ENCODE measurements at regions not wholly inside any gene's neighbourhood (a gene's known extent, or its start where the extent isn't known, plus 50 kb on each side); places are given as distances from the start of the nearest gene placed in this dataset.

- no peaks in the 10 kb centered on the region for H3K9me3 ChIP-seq (ENCODE audit: control insufficient read depth in 2 of 2, insufficient read depth in 1 of 2, low read length in 1 of 2)
- no peaks in the 10 kb centered on the region for H3K4me1 ChIP-seq (ENCODE audit: control insufficient read depth in 2 of 2, insufficient read depth in 2 of 2, low read length in 2 of 2)
- no peak for DNase-seq (ENCODE audit: low read depth in 6 of 9, low spot score in 9 of 9)
- no peak overlapping the region for H3K4me3 ChIP-seq (ENCODE audit: low read length in 2 of 2)
- no peak overlapping the region for H3K27ac ChIP-seq (ENCODE audit: low read depth in 1 of 2, low read length in 1 of 2)
- no peaks in the 10 kb centered on the region for H3K27me3 ChIP-seq (ENCODE audit: control insufficient read depth in 2 of 2, insufficient read depth in 1 of 2, low read length in 1 of 2)
- 86% methylated on average over 6 of the region's 6 CpGs for WGBS
- H3K36me3 ChIP-seq (ENCODE audit: control insufficient read depth in 2 of 2, insufficient read depth in 2 of 2, low read length in 1 of 2): no peaks in the 10 kb centered on the region
Observed at GRCh38 chr12:105704787-105705186, 374.3 kb downstream of the C12orf75 start.

- Histone ChIP-seq H3K27me3 (ENCODE audit: control insufficient read depth in 2 of 2, insufficient read depth in 1 of 2, low read length in 1 of 2) (no peaks in the 10 kb centered on the region), H3K36me3 (ENCODE audit: control insufficient read depth in 2 of 2, insufficient read depth in 2 of 2, low read length in 1 of 2) (no peaks in the 10 kb centered on the region), H3K4me1 (ENCODE audit: control insufficient read depth in 2 of 2, insufficient read depth in 2 of 2, low read length in 2 of 2) (no peaks in the 10 kb centered on the region), H3K4me3 (ENCODE audit: low read length in 2 of 2) (no peak overlapping the region), H3K9me3 (ENCODE audit: control insufficient read depth in 2 of 2, insufficient read depth in 1 of 2, low read length in 1 of 2) (no peaks in the 10 kb centered on the region), H3K27ac (ENCODE audit: low read depth in 1 of 2, low read length in 1 of 2) (no peak overlapping the region)
- DNase-seq (ENCODE audit: low read depth in 6 of 9, low spot score in 9 of 9): no peak
- WGBS: 89% methylated on average over 8 of the region's 8 CpGs
Observed at GRCh38 chr12:105705235-105705634, 374.7 kb downstream of the C12orf75 start.

DNA sequence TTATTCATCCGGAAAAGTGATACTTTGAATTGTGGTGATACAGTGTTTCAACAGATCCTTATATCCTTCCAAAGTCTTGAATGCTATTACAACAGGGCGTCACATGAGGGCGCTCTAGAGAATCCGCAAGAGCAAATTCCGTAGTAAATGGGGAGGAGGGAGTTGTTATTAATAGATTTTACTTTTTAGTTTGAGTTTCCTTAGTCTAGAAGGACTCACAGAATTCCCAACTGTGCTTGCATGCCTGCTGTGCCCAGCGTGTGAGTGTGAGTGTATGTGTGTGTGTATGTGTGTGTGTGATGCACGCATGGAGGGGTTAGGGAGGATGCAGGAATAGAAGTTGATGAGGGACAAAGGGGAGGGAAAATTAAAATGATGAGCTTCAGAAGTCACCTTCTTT is 375.3 kb downstream of the C12orf75 start:
- Histone ChIP-seq H3K27me3 (ENCODE audit: control insufficient read depth in 2 of 2, insufficient read depth in 1 of 2, low read length in 1 of 2) (no peaks in the 10 kb centered on the region), H3K36me3 (ENCODE audit: control insufficient read depth in 2 of 2, insufficient read depth in 2 of 2, low read length in 1 of 2) (no peaks in the 10 kb centered on the region), H3K4me3 (ENCODE audit: low read length in 2 of 2) (no peak overlapping the region), H3K4me1 (ENCODE audit: control insufficient read depth in 2 of 2, insufficient read depth in 2 of 2, low read length in 2 of 2) (no peaks in the 10 kb centered on the region), H3K27ac (ENCODE audit: low read depth in 1 of 2, low read length in 1 of 2) (no peak overlapping the region), H3K9me3 (ENCODE audit: control insufficient read depth in 2 of 2, insufficient read depth in 1 of 2, low read length in 1 of 2) (no peaks in the 10 kb centered on the region)
- DNase-seq (ENCODE audit: low read depth in 6 of 9, low spot score in 9 of 9): peak in 3 of 9 donors; percentile 18 to 23 (median 21)
- 34% methylated on average over 7 of the region's 7 CpGs for WGBS

GRCh38 chr12:105706321-105706972 is 376.0 kb downstream of the C12orf75 start:
- no peaks in the 10 kb centered on the region for H3K27me3 ChIP-seq (ENCODE audit: control insufficient read depth in 2 of 2, insufficient read depth in 1 of 2, low read length in 1 of 2)
- H3K4me3 ChIP-seq (ENCODE audit: low read length in 2 of 2): no peak overlapping the region
- no peak for DNase-seq (ENCODE audit: low read depth in 6 of 9, low spot score in 9 of 9)
- H3K4me1 ChIP-seq (ENCODE audit: control insufficient read depth in 2 of 2, insufficient read depth in 2 of 2, low read length in 2 of 2): no peaks in the 10 kb centered on the region
- 95% methylated on average over 8 of the region's 8 CpGs for WGBS
- H3K9me3 ChIP-seq (ENCODE audit: control insufficient read depth in 2 of 2, insufficient read depth in 1 of 2, low read length in 1 of 2): no peaks in the 10 kb centered on the region
- no peak overlapping the region for H3K27ac ChIP-seq (ENCODE audit: low read depth in 1 of 2, low read length in 1 of 2)
- no peaks in the 10 kb centered on the region for H3K36me3 ChIP-seq (ENCODE audit: control insufficient read depth in 2 of 2, insufficient read depth in 2 of 2, low read length in 1 of 2)

DNA sequence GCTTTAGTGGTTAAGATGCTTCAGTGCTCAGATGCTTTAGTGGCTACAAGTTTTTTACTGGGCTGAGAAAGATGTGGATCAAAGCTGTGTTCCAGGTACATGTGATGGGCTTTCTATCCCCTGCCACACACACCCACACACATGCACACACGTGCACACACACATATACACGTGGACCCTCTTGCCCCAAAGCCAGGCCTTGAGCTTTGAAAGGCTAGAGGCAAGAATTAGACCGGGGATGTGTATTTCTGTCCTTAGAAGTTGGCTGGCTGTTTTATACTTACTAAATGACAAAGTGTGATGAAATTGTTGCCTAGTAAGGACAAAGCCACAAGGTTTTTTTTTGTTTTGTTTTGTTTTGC is 376.5 kb downstream of the C12orf75 start:
- WGBS: 91% methylated on average over 3 of the region's 3 CpGs
- Histone ChIP-seq H3K4me3 (ENCODE audit: low read length in 2 of 2) (no peak overlapping the region), H3K27me3 (ENCODE audit: control insufficient read depth in 2 of 2, insufficient read depth in 1 of 2, low read length in 1 of 2) (no peaks in the 10 kb centered on the region), H3K27ac (ENCODE audit: low read depth in 1 of 2, low read length in 1 of 2) (no peak overlapping the region), H3K4me1 (ENCODE audit: control insufficient read depth in 2 of 2, insufficient read depth in 2 of 2, low read length in 2 of 2) (no peaks in the 10 kb centered on the region), H3K36me3 (ENCODE audit: control insufficient read depth in 2 of 2, insufficient read depth in 2 of 2, low read length in 1 of 2) (no peaks in the 10 kb centered on the region), H3K9me3 (ENCODE audit: control insufficient read depth in 2 of 2, insufficient read depth in 1 of 2, low read length in 1 of 2) (no peaks in the 10 kb centered on the region)
- no peak for DNase-seq (ENCODE audit: low read depth in 6 of 9, low spot score in 9 of 9)

DNA sequence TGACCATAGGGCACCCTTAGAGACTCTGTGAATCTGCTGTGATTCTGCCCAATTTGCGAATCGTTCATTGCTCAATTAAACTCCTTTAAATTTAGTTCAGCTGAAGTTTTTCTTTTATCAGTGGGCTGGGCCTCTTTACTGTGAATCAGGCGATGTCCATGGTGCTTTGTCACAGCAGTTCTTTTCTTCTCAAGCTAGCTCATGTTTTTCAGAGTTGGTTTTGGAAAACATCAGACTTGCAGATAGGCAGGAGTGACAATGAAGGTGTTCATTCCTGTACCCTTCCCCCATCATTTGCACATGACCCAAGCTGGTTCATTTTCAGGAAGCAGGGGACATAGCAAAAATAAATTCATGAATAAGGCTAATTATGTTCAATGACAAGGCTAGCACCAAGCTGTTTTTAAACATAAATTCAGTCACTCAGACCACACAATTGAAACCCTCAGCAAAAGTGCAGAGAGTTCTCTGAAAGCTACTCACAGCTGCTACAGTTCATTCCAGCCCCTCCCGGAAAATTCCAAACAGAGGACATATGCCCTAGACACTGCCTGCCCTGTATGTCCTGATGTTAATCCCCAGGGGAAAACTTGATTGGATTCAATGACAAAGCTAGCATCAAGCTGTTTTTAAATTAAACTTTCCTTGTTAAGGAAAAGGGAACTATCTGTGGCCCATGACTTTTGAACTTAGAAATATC is 383.3 kb downstream of the C12orf75 start:
- Histone ChIP-seq H3K4me3 (ENCODE audit: low read length in 2 of 2) (no peak overlapping the region), H3K27ac (ENCODE audit: low read depth in 1 of 2, low read length in 1 of 2) (no peak overlapping the region), H3K27me3 (ENCODE audit: control insufficient read depth in 2 of 2, insufficient read depth in 1 of 2, low read length in 1 of 2) (no peaks in the 10 kb centered on the region), H3K4me1 (ENCODE audit: control insufficient read depth in 2 of 2, insufficient read depth in 2 of 2, low read length in 2 of 2) (no peaks in the 10 kb centered on the region), H3K9me3 (ENCODE audit: control insufficient read depth in 2 of 2, insufficient read depth in 1 of 2, low read length in 1 of 2) (no peaks in the 10 kb centered on the region), H3K36me3 (ENCODE audit: control insufficient read depth in 2 of 2, insufficient read depth in 2 of 2, low read length in 1 of 2) (no peaks in the 10 kb centered on the region)
- whole genome bisulfite sequencing: 96% methylated on average over 4 of the region's 4 CpGs
- no peak for DNase-seq (ENCODE audit: low read depth in 6 of 9, low spot score in 9 of 9)

DNA sequence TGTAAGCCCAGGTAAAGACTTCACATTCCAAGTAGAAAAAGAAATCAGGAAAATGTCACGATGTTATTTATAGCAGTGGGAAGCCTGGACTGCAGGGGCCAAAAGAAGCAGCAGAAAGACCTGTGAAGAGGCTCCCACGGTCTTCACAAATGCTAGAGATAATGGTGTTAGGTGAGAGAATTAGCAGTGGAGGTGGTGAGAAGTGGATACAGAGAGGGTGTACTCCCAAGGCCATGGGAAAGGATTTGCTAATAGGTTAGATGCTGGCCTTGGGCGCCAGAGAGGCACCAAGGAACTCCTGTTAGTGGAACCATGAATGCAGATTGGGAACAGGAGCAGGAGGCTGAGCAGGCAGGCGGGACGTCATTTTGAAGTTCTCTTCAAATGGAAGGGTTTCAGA is 386.1 kb downstream of the C12orf75 start:
- no peaks in the 10 kb centered on the region for H3K36me3 ChIP-seq (ENCODE audit: control insufficient read depth in 2 of 2, insufficient read depth in 2 of 2, low read length in 1 of 2)
- H3K4me3 ChIP-seq (ENCODE audit: low read length in 2 of 2): no peak overlapping the region
- no peak overlapping the region for H3K27ac ChIP-seq (ENCODE audit: low read depth in 1 of 2, low read length in 1 of 2)
- peaks cover 0 to 3% of the 10 kb centered on the region in 2 donors for H3K4me1 ChIP-seq (ENCODE audit: control insufficient read depth in 2 of 2, insufficient read depth in 2 of 2, low read length in 2 of 2)
- no peaks in the 10 kb centered on the region for H3K9me3 ChIP-seq (ENCODE audit: control insufficient read depth in 2 of 2, insufficient read depth in 1 of 2, low read length in 1 of 2)
- no peaks in the 10 kb centered on the region for H3K27me3 ChIP-seq (ENCODE audit: control insufficient read depth in 2 of 2, insufficient read depth in 1 of 2, low read length in 1 of 2)
- no peak for DNase-seq (ENCODE audit: low read depth in 6 of 9, low spot score in 9 of 9)
- WGBS: 84% methylated on average over 5 of the region's 5 CpGs

DNA sequence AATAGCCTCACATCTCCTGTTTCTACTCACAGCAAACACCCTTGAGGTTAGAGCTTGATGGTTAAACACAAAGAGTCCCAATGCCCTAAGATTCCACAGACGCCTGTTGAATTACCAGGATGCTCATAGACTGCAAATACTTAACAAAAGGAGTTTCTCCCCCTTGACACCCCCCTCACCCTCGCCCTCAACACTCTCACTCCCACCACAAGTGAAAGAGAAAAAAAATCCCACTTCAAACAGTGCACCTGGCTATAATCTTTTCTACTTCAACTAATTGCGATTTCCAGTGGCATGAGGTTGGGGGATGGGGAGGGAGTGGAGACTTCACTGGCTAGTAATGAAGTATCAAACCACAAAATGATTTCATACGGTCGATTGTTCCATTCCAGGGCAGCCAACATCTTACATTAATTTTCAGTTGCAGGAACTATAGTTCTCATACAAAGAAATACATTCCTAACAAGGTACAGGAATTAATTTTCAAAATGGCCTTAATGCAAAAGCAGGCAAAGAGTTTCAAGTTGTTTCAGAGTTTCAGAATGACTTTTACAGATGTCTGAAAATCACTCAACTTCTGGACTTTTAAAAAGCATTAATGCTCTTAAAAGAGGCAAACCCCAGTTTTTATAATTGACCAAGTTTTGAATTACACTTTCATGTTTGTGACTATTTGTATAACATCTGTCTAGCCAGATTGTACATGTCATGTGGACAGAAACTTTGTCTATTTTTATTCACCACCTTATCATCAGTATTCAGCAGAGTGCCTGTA is 390.7 kb downstream of the C12orf75 start:
- H3K27me3 ChIP-seq (ENCODE audit: control insufficient read depth in 2 of 2, insufficient read depth in 1 of 2, low read length in 1 of 2): no peaks in the 10 kb centered on the region
- peaks cover 0 to 3% of the 10 kb centered on the region in 2 donors for H3K4me1 ChIP-seq (ENCODE audit: control insufficient read depth in 2 of 2, insufficient read depth in 2 of 2, low read length in 2 of 2)
- DNase-seq (ENCODE audit: low read depth in 6 of 9, low spot score in 9 of 9): peak in 4 of 9 donors; percentile 5 to 53 (median 16)
- no peak overlapping the region for H3K27ac ChIP-seq (ENCODE audit: low read depth in 1 of 2, low read length in 1 of 2)
- H3K4me3 ChIP-seq (ENCODE audit: low read length in 2 of 2): no peak overlapping the region
- H3K9me3 ChIP-seq (ENCODE audit: control insufficient read depth in 2 of 2, insufficient read depth in 1 of 2, low read length in 1 of 2): no peaks in the 10 kb centered on the region
- 18% methylated on average over 5 of the region's 5 CpGs for WGBS
- no peaks in the 10 kb centered on the region for H3K36me3 ChIP-seq (ENCODE audit: control insufficient read depth in 2 of 2, insufficient read depth in 2 of 2, low read length in 1 of 2)

DNA sequence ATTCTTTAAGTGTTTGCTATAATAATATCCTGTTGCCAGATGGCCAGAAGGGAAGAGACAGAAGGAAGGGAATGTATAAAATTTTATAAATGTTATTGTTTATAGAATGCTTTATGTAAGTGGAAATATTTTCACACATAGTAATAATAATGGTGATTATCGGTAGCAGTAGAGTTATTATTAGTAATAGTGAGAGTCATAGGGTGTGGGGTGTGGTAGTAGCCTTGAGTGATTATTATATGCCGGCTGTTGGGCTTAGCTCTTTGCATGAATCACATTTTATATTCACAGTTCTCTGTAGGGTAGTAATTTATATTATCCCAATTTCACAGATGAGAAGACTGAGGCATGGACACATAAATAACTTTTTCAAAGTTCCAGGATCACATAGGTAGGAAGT is 391.4 kb downstream of the C12orf75 start:
- Histone ChIP-seq H3K27ac (ENCODE audit: low read depth in 1 of 2, low read length in 1 of 2) (no peak overlapping the region), H3K9me3 (ENCODE audit: control insufficient read depth in 2 of 2, insufficient read depth in 1 of 2, low read length in 1 of 2) (no peaks in the 10 kb centered on the region), H3K4me3 (ENCODE audit: low read length in 2 of 2) (no peak overlapping the region), H3K27me3 (ENCODE audit: control insufficient read depth in 2 of 2, insufficient read depth in 1 of 2, low read length in 1 of 2) (no peaks in the 10 kb centered on the region), H3K36me3 (ENCODE audit: control insufficient read depth in 2 of 2, insufficient read depth in 2 of 2, low read length in 1 of 2) (no peaks in the 10 kb centered on the region), H3K4me1 (ENCODE audit: control insufficient read depth in 2 of 2, insufficient read depth in 2 of 2, low read length in 2 of 2) (peaks cover 0 to 3% of the 10 kb centered on the region in 2 donors)
- no peak for DNase-seq (ENCODE audit: low read depth in 6 of 9, low spot score in 9 of 9)
- WGBS: 94% methylated on average over 2 of the region's 2 CpGs
